ENCODE measurements at regions not wholly inside any gene's neighbourhood (a gene's known extent, or its start where the extent isn't known, plus 50 kb on each side); places are given as distances from the start of the nearest gene placed in this dataset.

DNA sequence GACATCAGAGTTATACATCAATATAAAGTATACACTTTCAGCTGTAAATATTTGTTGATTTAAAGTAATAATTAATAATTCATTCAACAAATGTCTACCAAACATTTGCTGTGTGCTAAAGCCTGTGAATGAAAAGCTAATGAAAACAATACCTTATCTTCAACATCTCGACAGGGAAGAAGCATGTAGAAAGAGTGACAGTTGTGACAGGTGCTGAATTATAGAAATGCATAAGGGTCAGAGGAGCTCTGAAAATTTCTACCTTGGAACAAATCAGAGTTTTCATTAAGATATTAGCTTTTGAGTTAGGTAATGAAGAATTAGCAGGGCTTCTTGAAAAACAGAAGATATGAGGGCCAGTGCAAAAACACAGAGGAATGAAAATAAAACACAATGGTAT lies 739.2 kb downstream of the VGLL3 start:
- no peak for DNase-seq

DNA sequence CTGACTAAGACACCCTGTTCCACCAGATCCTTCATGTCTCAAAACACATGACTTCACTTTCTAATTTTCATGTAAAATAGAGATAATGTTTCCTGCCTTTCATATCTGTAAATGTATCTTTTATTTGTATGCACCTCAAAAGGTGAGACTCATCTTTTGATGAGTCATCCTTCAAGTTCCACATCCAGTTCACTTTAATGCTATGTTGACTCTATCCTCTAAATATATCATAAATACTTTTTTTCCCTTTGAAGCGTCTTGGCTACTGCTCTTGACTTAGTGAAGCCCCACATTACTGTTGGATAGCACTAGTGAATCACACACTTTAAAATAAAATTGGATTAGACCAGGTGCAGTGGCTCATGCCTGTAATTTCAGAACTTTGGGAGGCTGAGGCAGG lies 741.1 kb downstream of the VGLL3 start:
- DNase-seq: no peak

DNA sequence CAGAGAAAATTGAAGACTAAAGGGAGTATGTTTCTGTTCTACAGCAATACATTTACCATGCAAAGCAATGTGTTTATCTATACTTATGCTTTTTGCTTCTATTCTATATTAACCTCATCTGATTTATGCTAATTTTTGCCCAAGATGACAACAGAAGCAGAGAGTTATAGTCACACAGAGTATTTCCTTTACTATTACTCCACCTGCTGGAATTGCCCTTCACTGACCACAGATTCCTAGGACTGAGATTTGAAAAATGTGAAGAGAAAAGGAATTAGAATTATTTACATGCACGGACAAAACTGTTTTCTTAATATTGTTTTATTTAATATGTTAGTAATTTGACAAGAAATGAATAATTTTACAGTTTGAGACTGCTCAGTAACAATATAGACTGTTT lies 745.6 kb downstream of the VGLL3 start:
- no peak for DNase-seq

DNA sequence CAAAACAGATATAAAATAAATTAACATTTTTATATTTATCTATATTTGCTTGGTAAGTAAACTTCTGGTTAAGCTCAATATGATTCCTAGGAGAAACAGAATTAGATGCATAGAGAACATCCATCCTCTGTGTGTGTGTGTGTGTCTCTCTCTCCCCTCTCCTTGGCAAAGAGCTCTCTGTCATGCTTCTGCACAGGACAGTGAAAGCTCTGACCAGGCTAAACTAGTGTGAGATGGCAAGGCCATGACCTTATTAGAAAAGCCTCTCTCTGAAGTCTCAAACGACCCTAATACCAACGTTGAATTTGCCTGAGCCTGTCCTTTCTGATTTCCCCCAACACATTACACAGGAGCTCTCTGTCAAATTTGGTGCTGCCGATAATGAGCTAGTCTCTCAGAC lies 746.0 kb downstream of the VGLL3 start:
- no peak for DNase-seq

DNA sequence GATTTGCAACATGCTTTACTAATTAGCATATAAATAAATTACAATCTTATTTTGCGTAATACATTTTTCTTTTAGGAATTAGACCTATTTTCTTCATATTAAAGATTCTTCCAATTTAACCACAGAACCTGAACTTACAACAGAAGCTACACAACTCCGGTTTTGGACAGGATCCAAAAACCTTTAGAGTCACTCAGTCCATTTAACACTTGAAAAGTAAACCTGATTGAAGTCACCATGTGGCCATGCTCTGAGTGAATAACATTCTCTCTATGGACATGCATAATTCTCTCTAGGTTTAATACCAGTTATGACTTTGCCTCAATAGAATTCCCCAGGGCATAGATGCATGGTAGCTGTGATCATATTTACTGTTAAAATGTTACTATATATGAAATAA lies 751.0 kb downstream of the VGLL3 start:
- DNase-seq: no peak

DNA sequence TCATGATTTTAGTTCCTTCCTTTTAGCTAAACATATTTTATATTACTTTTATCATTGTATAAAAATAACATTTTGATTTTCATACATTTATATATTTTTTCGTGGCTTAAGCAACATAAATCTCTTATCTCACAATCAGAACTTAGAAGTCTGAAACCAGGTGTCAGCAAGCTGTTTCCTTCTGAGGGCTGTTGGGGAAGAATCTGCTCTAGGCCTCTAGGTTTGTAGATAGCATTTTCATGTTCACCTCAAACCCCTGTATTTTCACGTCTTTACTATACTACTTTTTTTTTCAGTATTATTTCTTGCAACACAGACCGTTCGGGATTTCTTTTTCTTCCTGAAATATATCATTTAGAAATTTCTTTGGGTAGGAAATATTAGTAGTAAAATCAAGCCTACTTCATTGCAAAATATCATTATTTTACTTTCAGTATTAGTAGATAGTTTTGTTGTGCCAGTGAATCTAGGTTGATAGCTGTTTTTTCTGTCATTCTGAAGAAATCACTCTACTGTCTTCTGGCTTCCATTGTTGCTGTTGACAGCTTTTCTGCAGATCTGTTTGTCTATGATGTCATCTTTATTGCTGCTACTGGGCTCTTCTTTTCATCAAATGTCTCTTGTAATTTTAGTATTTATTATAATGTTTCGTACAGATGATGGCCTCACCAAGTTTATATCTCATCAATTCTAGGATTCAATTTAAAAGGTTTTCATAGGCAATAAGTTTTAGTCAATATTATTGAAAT lies 756.3 kb downstream of the VGLL3 start:
- DNase-seq: no peak

DNA sequence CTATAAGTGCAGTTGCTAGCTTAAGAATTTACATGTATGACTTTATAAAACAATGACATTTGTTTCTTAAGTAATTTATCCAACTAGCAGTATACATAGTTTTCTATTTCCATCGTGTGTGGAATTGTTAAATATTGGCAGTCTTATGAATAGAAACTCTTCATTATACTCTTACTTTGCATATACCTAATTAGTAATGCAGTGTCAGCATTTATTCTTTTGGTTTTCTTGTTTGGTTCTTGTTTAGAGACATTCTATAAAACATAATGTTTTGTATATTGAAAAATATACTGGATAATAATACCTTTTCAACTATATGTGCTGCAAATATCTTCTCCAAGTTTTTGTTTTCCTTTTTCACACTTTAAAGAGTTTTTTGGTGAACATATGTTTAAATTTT lies 760.2 kb downstream of the VGLL3 start:
- no peak for DNase-seq

DNA sequence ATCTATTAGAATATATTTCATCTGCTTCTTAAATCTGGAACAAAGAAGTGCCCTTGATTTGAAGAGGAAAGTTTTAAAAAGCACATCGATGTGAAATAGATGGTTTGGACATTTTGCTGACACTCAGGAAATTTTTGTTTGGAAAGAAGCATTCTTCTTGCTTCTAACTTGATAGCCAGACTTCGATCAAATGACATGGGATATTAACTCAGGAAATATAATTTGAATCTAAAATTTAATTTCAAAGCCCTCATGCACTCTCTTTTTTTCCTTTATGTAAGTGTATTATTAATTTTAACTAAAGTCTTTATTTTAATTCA lies 761.2 kb downstream of the VGLL3 start:
- DNase-seq: no peak

DNA sequence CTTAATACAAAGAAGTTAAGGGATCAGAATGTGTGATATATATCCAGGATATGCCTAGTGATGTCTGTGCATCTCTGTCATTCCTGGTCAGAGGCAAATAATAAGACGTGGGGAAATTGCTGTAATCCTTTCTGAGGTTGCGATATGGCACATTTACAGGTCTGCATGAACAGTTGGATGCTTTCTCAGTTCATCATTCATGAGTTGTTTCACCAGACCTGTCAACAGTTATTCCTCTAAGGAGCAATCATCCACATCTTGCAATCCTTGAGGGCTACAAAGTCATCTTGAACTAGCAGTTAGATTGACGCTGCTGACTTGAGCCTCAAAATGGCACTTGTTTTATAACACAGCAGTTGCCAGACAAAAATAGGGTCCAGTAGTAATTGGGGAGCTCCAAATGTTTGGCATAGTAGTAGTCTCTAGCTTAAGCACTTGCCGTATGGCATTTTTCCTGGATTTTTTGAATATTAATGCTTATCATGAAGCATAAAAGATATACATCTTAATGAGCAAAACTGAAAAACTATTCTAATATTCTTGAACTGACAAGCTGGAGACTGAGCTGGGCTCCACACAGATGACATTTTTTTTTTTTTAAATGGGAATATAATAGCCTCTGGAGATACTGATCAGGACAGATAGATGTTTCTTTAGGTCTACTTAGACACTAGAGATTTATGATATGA lies 761.7 kb downstream of the VGLL3 start:
- no peak for DNase-seq

DNA sequence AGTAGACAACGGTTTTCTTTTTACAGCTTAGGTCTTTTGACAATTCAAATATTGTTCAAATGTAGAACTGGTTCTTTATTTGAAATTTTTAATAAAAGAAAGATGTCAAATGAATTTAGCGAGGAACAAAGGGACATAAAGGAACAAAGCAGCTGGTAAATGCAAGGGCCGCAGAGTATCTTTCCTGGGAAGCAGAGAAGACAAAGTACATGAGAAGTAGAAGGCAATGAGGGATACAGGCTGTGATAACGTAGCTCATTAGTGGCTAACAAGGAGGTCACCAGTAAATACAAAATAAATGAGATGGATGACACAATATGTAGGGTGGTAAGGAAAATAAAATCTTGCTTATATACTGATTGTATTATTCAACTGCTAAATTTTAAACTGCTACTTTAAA lies 762.8 kb downstream of the VGLL3 start:
- DNase-seq: no peak

DNA sequence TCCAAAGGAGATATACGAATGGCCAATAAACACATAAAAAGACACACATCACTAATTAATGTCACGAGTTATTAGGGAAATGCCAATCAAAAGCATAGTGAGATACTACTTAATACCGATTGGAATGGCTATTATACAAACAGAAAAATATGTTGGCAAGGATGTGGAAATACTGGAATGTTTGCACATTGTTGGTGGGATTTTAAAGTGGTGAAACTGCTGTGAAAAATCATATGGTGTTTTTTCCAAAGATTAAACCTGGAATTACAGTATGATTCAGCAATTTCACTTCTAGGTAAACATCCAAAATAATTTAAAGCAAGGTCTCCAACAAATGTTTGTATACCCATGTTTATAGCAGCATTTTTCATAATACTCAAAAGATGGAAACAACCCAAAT lies 765.5 kb downstream of the VGLL3 start:
- no peak for DNase-seq

DNA sequence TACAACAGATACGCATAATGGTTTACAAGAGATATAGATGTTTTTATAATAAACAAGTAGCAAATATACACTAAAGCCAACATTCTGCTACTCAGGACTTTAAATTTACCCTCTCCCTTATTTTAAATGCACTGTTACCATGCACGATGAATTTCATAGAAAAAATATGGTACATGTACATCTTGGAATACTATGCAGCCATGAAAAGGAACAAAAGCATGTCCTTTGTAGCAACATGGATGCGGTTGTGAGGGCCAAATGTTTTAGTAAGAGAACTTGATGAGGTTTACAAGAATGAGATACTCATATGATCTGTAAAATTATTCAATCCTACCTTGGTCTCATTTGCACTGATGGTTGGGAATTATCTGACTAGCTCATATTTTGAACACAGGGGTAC lies 769.3 kb downstream of the VGLL3 start:
- DNase-seq: no peak

DNA sequence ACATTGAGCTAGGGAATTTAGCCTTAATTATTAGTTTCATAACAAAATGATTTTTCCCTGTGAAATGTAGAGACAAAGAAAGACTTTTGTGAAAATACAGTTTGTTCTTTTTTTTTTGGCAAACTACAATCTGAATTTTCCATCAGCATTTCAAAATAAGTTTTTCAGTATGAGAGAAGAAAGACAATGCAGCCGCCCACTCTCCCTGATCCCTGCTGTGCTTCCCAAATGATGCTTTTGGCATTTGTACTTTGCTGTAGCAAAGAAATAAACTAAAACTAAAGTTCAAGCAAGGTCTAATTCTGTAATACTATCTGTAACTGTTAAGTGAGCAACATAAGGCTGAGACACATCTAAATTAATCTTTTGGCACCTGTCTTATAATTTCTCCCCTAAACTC lies 782.2 kb downstream of the VGLL3 start:
- DNase-seq: no peak

DNA sequence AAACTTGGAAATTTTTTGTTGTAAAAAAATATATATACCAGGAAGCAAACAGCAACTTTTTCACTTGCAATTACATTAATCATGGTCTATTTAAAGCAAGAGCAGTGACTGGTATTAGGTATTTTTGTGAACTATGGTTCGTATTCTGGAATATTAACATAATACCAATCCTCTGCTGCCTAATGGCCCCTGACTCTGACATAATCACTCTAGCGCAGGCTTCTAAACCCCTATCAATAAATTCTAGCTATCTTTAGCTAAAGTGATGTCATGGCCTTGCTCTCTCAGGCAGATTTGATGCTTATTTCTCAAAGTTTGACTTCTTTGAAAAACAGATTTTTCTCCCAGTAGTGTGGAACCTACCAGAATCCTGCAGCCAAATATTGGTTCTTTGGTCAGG lies 808.3 kb downstream of the VGLL3 start:
- no peak for DNase-seq

DNA sequence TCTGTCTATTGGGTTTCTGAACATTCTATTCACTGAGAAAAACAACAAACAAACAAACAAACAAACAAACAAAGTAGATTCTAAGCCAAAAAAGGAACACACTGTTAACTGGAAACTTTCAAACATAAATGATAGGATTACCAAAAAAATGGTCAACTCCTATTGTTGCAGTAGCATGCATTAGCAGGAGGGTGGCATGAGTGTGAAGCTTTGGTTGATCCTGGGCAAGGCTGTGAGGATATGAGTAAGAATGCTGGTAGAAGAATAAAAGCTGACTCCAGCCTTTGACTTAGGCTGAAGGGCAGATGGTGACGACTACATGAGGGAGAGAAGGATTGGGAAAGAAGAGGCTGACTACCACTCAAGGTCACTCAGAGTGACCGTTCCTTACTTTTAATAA lies 810.3 kb downstream of the VGLL3 start:
- DNase-seq: no peak

DNA sequence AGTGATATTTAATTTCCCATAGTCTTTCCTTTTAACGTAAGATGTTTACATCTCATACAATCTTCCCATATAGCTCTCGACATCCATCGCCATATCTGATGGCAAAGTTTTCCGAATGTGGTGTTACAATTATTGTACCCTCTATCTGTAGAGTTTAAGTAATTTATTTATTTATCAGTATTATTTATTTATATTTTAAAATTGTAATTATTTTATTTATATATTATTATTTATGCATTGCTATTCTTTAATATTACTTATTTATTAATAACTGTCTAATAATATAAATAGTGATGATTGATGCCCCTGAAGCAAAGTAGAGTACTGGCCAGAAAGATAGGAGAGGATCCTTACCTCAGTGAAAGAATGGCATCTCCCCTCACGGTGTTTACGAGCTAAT lies 812.9 kb downstream of the VGLL3 start:
- DNase-seq: no peak

DNA sequence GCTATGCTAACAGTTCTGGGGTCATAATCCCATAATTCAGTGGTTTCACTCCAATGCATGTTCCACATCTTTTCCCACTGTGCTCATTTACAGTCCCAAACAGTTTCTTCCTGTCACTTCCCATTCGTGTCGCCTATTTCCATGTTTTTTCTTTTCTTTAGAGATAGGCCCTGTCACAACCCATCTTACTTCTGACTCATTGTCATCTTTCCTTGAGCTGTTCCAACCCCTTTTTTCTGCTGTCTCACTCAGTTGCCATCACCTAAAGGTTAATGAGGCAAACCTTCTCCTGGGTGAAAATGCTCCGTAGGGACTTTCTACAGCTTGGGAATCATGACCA lies 814.5 kb downstream of the VGLL3 start:
- no peak for DNase-seq

DNA sequence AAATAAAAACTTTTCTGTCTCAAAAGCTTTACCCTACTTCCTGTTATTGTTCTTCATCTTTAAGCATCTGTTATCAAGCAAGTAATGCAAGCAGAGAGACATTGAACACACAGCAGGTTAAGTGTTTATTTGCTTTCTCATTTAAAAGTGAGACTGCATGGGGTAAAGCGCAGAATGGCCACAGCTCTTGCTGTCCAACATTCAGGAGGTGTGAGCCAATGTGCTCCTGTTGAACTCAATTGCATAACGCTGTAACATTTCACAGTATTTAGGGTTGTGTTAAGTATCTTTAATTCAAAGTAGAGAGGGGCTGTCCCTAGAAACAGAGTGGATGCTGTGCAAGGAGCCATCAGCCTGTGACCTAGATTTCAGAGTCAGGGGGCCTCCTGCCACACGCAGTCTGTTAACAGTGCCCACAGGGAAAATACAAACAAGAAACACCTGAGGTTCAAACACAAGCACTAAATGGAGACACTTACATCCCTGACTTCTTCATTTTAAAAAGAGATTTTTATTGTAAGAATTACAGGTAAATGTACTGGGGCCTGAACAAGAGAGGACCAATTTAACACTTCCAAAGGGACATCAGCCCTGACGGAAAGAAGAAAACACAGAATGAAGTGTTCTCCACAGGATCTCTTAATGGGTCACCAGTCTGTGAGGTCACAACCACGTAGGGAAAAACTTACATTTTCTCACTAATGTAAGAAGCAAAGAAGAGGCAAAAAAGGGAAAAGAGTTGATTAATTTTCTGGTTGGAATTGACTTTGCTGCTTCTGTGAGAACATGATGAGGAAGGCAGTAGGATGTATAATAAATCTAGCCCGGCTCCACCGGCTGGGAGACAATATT lies 815.1 kb downstream of the VGLL3 start:
- no peak for DNase-seq

DNA sequence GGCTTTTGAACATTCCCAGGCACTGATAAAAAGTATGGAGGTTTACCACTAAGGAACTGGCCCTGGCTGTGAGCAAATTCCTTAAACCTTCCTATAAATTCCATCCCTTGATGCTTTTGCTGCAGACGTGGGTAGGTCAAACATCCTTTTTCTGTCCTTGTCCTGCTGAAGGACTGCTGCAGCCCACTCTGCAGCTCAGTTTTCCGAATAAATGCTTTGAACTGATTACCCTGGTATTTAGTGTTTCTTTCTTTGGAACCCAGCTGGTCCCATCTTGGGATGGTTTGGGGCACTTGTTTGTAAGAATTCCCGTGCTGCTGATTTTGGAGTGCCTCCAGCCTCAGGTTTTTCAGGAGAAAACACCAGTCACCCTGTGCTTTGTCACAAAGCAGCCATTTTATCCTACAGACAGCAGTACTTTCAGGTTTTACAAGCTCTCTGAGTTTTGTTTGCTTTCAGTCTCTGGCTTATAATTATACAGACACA lies 815.9 kb downstream of the VGLL3 start:
- no peak for DNase-seq

DNA sequence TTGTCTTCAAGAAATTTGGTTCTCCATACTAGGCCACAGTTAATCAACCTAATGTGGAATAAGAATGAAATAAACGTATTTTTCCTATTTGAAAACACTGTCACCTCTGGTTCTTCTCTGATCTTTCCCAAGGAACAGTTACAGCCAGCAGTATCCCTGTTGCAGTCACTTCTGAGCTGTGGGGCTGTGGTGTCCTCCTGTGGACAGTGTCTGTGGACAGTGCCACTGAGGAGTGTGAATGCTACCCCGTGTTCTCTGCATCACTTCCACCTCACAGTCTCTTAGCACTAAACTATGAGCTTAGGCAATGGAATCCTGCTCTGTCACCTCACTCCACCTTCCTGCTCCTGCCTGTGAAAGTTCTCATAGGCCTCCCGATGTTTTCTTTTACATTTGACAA lies 817.5 kb downstream of the VGLL3 start:
- no peak for DNase-seq

DNA sequence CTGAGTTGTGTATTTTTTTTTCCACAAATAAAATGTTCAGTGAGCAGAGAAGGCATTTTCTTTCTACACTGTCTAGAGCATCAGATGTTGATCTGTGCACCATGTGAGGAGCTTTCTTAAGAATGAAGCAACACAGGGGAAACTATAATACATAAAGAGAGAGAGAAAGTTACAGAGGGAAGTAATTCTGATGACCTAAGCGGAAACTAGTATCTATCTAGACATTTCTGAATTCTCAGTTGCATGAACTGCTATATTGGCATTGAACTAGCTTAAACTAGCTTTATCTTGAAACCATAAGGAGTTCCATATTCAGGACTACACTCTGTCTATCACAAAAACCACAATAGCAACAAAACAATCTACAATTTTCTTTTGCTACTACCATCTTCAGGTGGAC lies 822.4 kb downstream of the VGLL3 start:
- no peak for DNase-seq

DNA sequence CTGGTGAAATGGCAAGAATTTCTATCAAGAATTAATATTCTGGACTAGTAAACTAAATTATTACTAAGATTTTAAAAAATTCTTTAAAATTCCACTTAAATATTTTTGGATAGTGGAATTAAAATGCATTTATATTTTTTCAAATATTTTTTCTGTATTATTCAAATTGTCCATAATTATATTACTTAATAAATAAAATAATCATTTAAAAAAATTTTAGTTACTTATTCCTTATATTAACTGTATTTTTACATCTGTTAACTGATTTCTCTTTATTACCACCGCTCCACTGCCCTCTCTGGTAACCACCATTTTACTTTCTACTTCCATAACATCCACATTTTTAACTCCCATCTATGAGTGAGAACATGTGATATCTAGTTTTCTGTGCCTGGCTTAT lies 828.4 kb downstream of the VGLL3 start:
- DNase-seq: no peak

DNA sequence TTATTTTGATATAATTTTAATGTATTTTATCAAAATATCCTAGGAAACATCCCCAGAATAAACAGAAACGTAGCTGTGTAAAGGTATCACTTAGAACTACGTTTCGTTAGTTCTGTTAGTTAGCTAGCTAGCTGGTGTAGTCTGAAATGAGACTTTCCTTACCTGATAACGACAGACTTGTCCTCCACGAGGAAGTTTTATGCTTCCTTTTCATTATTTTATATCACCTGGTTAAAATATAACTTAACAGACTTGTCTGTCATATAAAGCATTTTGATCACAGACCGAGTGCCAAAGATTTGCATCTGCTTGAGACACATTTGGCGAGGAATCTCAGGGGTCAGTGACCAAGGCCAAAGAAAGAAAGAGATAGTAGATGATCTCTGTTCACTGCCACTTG lies 829.5 kb downstream of the VGLL3 start:
- no peak for DNase-seq

DNA sequence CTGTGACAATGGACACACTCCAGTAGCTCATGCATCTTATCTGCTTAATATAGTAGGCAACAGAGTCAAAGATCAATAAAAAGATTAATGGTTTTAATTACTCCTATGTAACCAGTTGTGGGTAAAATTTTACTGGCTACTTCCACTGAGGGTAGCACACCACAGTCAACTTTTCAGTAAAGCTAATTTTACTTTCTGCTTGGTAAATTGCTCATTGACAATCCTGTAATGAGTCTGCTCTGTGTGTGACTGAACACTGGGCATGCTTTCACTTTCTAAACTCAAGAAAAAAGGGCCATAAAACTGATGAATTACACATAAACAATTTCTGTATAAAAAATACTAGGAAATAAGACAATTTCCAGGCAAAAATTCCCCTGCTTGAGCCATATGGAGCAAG lies 838.3 kb downstream of the VGLL3 start:
- DNase-seq: no peak
